ENCODE measurements at regions not wholly inside any gene's neighbourhood (a gene's known extent, or its start where the extent isn't known, plus 50 kb on each side); places are given as distances from the start of the nearest gene placed in this dataset.

GRCh38 chr2:185306119-185306518 is 432.5 kb upstream of the FSIP2 start:
- no peak overlapping the region for H3K9ac ChIP-seq (ENCODE audit: insufficient read depth, low read length, poor library complexity, severe bottlenecking)
- Mint-ChIP-seq H3K27ac (no peak overlapping the region), H3K4me3 (no peak overlapping the region), H3K4me1 (no peaks in the 10 kb centered on the region), H3K27me3 (ENCODE audit: low read depth in 3 of 3) (no peaks in the 10 kb centered on the region), H3K36me3 (no peaks in the 10 kb centered on the region), H3K9me3 (peaks cover 0 to 5% (median 2%) of the 10 kb centered on the region in 7 donors)
- H3K4me1 ChIP-seq (ENCODE audit: control insufficient read depth in 1 of 2, insufficient read depth in 2 of 2, low read length in 2 of 2), result no peaks in the 10 kb centered on the region
- H3K27ac ChIP-seq (ENCODE audit: low read depth in 1 of 2, low read length in 2 of 2), result no peak overlapping the region
- no peak overlapping the region for H3K4me2 ChIP-seq (replicated peaks; ENCODE audit: extremely low read depth, low read length, poor library complexity, severe bottlenecking)
- no peaks in the 10 kb centered on the region for H3K9me3 ChIP-seq (replicated peaks in 1 of 2; ENCODE audit: control insufficient read depth in 1 of 2, insufficient read depth in 1 of 2, low read length in 2 of 2)
- no peak overlapping the region for H3K4me3 ChIP-seq (replicated peaks in 1 of 3; ENCODE audit: low read depth in 2 of 3, low read length in 3 of 3)
- intact Hi-C loops (cut with micrococcal nuclease), result no loop called here
- no peaks in the 10 kb centered on the region for H3K27me3 ChIP-seq (ENCODE audit: control insufficient read depth in 2 of 2, insufficient read depth in 2 of 2, low read length in 2 of 2)
- H3K36me3 ChIP-seq (replicated peaks in 1 of 2; ENCODE audit: control insufficient read depth in 1 of 2, insufficient read depth in 2 of 2, low read length in 2 of 2), result no peaks in the 10 kb centered on the region
- no peaks in the 10 kb centered on the region for H4K20me1 ChIP-seq (ENCODE audit: insufficient read depth, low read length)
- H2AFZ ChIP-seq (ENCODE audit: insufficient read depth, low read depth, low read length, poor library complexity, severe bottlenecking), result no peak overlapping the region
- TF ChIP-seq CTCF (IDR thresholded peaks at IDR 0.05), result no peak
- no peaks in the 10 kb centered on the region for H3K79me2 ChIP-seq (ENCODE audit: insufficient read depth, low read length)
- no peak for DNase-seq
- no CpG with 5 or more reads among the region's 1 CpG for WGBS (ENCODE audit: insufficient coverage)

GRCh38 chr2:185316383-185316782 is 422.2 kb upstream of the FSIP2 start:
- H3K36me3 ChIP-seq (replicated peaks in 1 of 2; ENCODE audit: control insufficient read depth in 1 of 2, insufficient read depth in 2 of 2, low read length in 2 of 2), result no peaks in the 10 kb centered on the region
- no peak overlapping the region for H2AFZ ChIP-seq (ENCODE audit: insufficient read depth, low read depth, low read length, poor library complexity, severe bottlenecking)
- Mint-ChIP-seq H3K27ac (no peak overlapping the region), H3K36me3 (no peaks in the 10 kb centered on the region), H3K9me3 (peaks cover 0 to 3% (median 0%) of the 10 kb centered on the region in 7 donors), H3K27me3 (ENCODE audit: low read depth in 3 of 3) (no peaks in the 10 kb centered on the region), H3K4me3 (no peak overlapping the region), H3K4me1 (no peaks in the 10 kb centered on the region)
- intact Hi-C loops (cut with micrococcal nuclease), result no loop called here
- no peak for DNase-seq
- WGBS (ENCODE audit: insufficient coverage), result no CpG with 5 or more reads among the region's 2 CpGs
- no peaks in the 10 kb centered on the region for H3K79me2 ChIP-seq (ENCODE audit: insufficient read depth, low read length)
- H3K4me1 ChIP-seq (ENCODE audit: control insufficient read depth in 1 of 2, insufficient read depth in 2 of 2, low read length in 2 of 2), result no peaks in the 10 kb centered on the region
- no peaks in the 10 kb centered on the region for H4K20me1 ChIP-seq (ENCODE audit: insufficient read depth, low read length)
- no peak overlapping the region for H3K4me2 ChIP-seq (replicated peaks; ENCODE audit: extremely low read depth, low read length, poor library complexity, severe bottlenecking)
- H3K27ac ChIP-seq (ENCODE audit: low read depth in 1 of 2, low read length in 2 of 2), result no peak overlapping the region
- H3K9me3 ChIP-seq (replicated peaks in 1 of 2; ENCODE audit: control insufficient read depth in 1 of 2, insufficient read depth in 1 of 2, low read length in 2 of 2), result no peaks in the 10 kb centered on the region
- no peak overlapping the region for H3K4me3 ChIP-seq (replicated peaks in 1 of 3; ENCODE audit: low read depth in 2 of 3, low read length in 3 of 3)
- H3K27me3 ChIP-seq (ENCODE audit: control insufficient read depth in 2 of 2, insufficient read depth in 2 of 2, low read length in 2 of 2), result no peaks in the 10 kb centered on the region
- no peak overlapping the region for H3K9ac ChIP-seq (ENCODE audit: insufficient read depth, low read length, poor library complexity, severe bottlenecking)
- TF ChIP-seq CTCF (IDR thresholded peaks at IDR 0.05), result no peak
